Hematopoietic multipotent progenitor cell treated with erythropoietin and hydrocortisone succinate and interleukin-3 and kit ligand, for 4 days (in vitro differentiated cells): ENCODE measurements at regions not wholly inside any gene's neighbourhood (a gene's known extent, or its start where the extent isn't known, plus 50 kb on each side); places are given as distances from the start of the nearest gene placed in this dataset.
"Not testable (repeated sequence)": the region's sequence is repeated elsewhere in the genome, so short reads cannot be mapped to it uniquely, and the experiment has no call there.

Source experiments
- DNase-seq: peaks from one replicate; pipeline ENCODE4 v3.0.0-alpha.2; 2015

DNA sequence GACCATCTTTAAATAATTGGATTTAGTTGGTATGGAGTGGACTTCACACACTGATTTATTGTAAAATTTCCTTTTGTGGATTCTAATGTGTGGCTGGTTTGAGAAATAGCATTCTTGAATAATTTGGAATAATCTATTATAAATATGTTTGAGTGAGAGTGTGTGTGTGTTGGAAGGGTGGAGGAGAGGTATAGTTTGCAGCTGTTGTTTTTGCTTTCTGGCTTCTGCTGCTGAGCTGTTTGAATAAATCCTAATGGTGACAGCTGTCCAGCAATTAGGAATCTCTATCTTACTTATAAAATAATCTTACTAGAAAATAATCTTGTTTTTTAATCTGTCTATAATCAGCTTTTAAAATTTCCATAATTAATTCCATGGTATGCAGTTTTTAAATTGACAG lies 1283.0 kb upstream of the CDH2 start:
- no peak for DNase-seq

- DNase-seq: peak; percentile 22
Measured at GRCh38 chr18:29457316-29457889, 1280.5 kb upstream of the CDH2 start.

DNA sequence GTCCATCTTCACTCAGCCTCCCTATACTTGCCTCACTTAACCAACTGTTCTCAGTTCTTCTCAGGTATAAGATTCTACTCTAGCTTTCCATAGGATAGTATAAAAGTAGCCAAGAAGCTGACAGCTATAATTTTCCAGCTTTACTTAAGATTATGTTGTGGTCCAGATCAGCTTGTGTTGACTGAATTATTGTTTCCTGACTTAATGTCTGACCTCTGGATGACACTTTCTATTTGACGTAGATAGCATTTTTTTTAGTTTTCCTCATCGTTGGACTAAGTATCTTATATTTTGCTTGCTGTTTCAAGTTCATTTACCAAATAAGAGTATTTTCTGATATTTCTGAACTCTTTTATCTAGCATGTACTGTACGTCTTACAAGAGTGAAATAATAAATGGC lies 1272.5 kb upstream of the CDH2 start:
- no peak for DNase-seq

DNA sequence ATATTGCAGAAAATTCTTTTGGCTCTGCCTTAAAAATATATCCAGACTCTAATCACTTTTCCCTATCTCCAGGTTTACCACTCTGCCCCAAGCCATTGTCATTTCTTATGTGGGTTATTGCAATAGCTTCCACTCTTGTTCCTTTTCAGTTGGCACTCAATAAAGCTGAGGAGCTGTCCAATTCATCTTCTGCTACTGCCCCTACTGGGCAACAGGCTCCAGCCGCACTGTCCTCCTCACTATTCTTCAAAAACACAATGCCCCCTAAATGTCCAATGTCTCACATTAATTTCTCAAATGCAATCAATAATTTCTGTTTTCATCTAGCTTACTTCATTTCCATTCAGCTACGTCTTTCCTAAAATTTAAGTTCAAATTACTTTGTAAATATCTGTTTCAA lies 1262.5 kb upstream of the CDH2 start:
- no peak for DNase-seq

GRCh38 chr18:29436459-29436858 lies 1259.5 kb upstream of the CDH2 start:
- no peak for DNase-seq

DNA sequence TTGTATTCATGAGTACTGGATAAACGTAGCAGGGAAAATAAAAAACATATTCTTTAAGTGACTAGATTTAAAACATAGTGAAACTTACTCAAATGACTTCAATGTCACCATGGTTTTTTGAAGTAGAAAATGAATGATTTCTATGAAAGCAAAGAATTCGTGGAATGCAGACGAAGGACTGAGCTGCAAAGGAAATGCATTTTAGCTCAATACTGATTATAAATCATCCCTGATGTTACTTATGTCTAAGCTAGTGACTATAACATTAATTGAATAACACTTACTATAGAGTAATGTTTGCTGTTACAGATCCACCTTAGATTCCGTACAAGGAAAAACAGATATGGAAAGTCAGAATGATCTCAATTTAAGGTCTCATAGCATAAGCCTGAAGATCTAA lies 1257.7 kb upstream of the CDH2 start:
- no peak for DNase-seq

- peak; percentile 1 for DNase-seq
Measured at GRCh38 chr18:29430416-29430815, 1253.5 kb upstream of the CDH2 start.

GRCh38 chr18:29418136-29418535 lies 1241.2 kb upstream of the CDH2 start:
- DNase-seq: no peak

DNA sequence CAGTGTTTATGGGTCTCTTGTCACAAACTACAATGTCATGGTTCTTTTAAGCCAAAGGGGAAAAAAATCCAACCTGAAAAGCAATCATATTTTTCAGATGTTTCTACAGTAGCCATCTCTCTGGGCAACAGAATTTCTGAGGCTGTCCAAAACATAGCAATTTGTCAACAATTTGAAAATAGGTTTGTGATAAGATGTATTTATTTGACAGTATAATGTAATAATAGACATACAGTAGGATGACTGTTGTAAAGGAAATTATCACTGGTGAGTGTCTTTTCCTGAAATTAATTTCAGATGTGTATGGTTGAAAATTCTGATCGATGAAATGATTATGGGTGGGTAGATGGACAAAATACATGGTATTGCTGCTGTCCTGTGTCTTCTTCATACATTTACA lies 1230.1 kb upstream of the CDH2 start:
- DNase-seq: no peak

- DNase-seq: no peak
Measured at GRCh38 chr18:29397536-29397935, 1220.6 kb upstream of the CDH2 start.

GRCh38 chr18:29383311-29384273 lies 1206.7 kb upstream of the CDH2 start:
- DNase-seq: peak; percentile 31

DNA sequence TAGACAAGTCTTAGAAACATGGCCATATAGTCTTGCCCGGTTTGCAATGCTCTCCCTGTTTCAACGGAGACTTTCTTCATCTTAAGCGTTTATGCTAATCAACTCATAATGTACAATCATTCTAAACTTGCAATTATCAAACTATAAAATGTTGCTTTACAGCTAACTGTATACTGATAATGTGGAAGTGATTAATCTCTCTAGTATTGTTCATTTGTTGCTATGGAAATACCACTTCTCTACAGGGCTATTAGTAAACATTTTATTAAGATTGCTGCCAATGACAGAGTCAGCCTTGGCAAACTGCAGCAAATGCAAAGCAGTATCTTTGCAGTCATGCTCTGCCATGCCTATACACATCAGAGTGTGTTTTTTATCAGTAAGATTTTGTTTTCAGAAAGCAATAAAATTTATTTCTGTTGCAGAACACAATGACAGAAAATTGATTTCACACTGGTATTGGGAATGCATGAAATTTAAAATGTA lies 1201.8 kb upstream of the CDH2 start:
- no peak for DNase-seq

- DNase-seq: no peak
Measured at GRCh38 chr18:29377346-29377745, 1200.4 kb upstream of the CDH2 start.

- DNase-seq: no peak
Measured at GRCh38 chr18:29373000-29373399, 1196.1 kb upstream of the CDH2 start.

DNA sequence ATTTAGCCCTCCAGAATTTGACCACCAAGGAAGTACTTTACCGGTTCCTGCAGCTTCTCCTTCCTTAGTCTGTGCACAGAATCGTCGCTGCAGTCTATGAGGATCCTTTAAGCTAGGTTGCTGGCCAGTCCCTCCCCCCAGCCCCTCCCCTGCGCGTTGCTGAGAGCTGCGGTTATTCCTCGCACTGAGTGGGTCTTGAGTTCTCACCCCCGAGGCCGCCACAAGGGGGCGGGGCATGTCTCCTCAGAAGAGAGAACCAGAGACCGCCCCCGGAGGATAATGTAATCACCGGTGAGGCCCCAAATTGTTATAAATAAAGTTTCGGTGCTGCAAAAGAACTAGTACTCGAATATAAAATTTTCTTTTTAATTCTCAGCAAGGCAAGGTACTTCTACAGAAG lies 1184.9 kb upstream of the CDH2 start:
- no peak for DNase-seq

GRCh38 chr18:29360659-29361058 lies 1183.7 kb upstream of the CDH2 start:
- DNase-seq: not testable (repeated sequence)

- DNase-seq: not testable (repeated sequence)
Measured at GRCh38 chr18:29359222-29359621, 1182.3 kb upstream of the CDH2 start.

GRCh38 chr18:29351171-29351570 lies 1174.2 kb upstream of the CDH2 start:
- DNase-seq: no peak

- no peak for DNase-seq
Measured at GRCh38 chr18:29328932-29329331, 1152.0 kb upstream of the CDH2 start.

DNA sequence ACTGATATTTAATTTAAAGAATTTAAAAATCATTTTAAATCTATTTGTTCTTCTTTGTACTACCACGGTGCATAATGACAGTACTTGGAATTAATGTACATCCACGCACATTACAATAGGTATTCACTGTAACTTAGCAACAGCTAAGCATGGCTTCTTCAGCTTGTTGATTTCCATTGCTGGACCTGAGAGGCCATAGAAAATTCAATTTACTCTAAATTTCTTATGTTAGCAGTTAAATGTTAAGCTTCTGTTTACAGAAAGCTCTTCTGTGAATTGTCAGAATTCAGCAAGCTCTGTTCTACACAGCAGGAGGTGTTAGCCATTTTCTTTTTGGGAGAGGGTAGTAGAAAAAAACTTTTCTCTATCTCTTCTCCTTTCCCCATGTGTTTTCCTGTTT lies 1149.3 kb upstream of the CDH2 start:
- DNase-seq: no peak

GRCh38 chr18:29321561-29321960 lies 1144.6 kb upstream of the CDH2 start:
- DNase-seq: no peak

DNA sequence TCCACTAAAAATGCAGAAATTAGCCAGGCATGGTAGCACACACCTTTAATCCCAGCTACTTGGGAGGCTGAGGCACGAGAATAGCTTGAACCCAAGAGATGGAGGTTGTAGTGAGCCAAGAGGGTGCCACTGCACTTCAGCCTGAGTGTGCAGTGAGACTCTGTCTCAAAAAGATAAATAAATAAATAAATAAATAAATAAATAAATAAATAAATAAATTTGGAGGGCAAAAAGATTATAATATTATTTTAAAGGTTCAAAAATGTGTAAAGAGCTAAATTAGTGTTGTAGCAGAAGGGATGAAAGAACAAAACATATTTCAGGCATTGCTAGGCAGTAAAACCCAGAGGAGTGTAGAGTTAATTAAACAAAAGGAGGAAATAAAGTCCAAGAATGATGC lies 1136.4 kb upstream of the CDH2 start:
- no peak for DNase-seq

- no peak for DNase-seq
Measured at GRCh38 chr18:29311580-29311979, 1134.7 kb upstream of the CDH2 start.

GRCh38 chr18:29309366-29309765 lies 1132.4 kb upstream of the CDH2 start:
- DNase-seq: peak; percentile 6
